ENCODE measurements at regions not wholly inside any gene's neighbourhood (a gene's known extent, or its start where the extent isn't known, plus 50 kb on each side); places are given as distances from the start of the nearest gene placed in this dataset.

- no peak for DNase-seq (ENCODE audit: low read depth, low spot score)
- Histone ChIP-seq H2AFZ (ENCODE audit: control insufficient read depth, low read length) (no peak overlapping the region), H3K27me3 (ENCODE audit: control insufficient read depth, extremely low read depth, insufficient read depth, low read length) (no peaks in the 10 kb centered on the region), H3K4me3 (ENCODE audit: control insufficient read depth in 2 of 3, extremely low read depth in 1 of 3, insufficient read depth in 2 of 3, low read depth in 1 of 3, low read length in 3 of 3) (no peak overlapping the region), H3K36me3 (ENCODE audit: control insufficient read depth in 2 of 2, extremely low read depth in 1 of 2, insufficient read depth in 2 of 2, low read length in 2 of 2) (no peaks in the 10 kb centered on the region), H3K79me2 (ENCODE audit: control insufficient read depth, insufficient read depth, low read length) (no peaks in the 10 kb centered on the region), H3K4me1 (ENCODE audit: control insufficient read depth, extremely low read depth, insufficient read depth, low read length) (peaks cover 12% of the 10 kb centered on the region), H3K9ac (ENCODE audit: control insufficient read depth, extremely low read depth, insufficient read depth, low read length) (no peak overlapping the region), H3K27ac (ENCODE audit: control insufficient read depth, insufficient read depth, low read length) (no peak overlapping the region), H3K4me2 (ENCODE audit: control insufficient read depth, extremely low read depth, insufficient read depth, low read depth, low read length) (no peak overlapping the region), H3K9me1 (ENCODE audit: control insufficient read depth, extremely low read depth, insufficient read depth, low read length) (no peaks in the 10 kb centered on the region), H3K9me3 (ENCODE audit: control insufficient read depth, low read depth, low read length) (no peaks in the 10 kb centered on the region), H4K20me1 (ENCODE audit: control insufficient read depth, extremely low read depth, insufficient read depth, low read length) (no peaks in the 10 kb centered on the region)
- FAIRE-seq: no peak
- dilution Hi-C loops (cut with MboI; ENCODE audit: extremely low pct_ligation_motif_present, low sequenced_read_pairs): no loop called here
- TF ChIP-seq CTCF (optimal IDR thresholded peaks at IDR 0.05 in 1 of 3, IDR thresholded peaks at IDR 0.05 in 1 of 3, conservative IDR thresholded peaks at IDR 0.05 in 1 of 3; ENCODE audit: extremely low read depth in 1 of 3, insufficient read depth in 2 of 3, low read length in 3 of 3): no peak
- no peak for TF ChIP-seq EZH2 (IDR thresholded peaks at IDR 0.05; ENCODE audit: low read length)
These were observed 115.3 kb upstream of the CXCR4 start for GRCh38 chr2:136233298-136233697.

- dilution Hi-C loops (cut with MboI; ENCODE audit: extremely low pct_ligation_motif_present, low sequenced_read_pairs): no loop called here
- H3K27me3 ChIP-seq (ENCODE audit: control insufficient read depth, extremely low read depth, insufficient read depth, low read length): no peaks in the 10 kb centered on the region
- peaks cover 12% of the 10 kb centered on the region for H3K4me1 ChIP-seq (ENCODE audit: control insufficient read depth, extremely low read depth, insufficient read depth, low read length)
- H3K36me3 ChIP-seq (ENCODE audit: control insufficient read depth in 2 of 2, extremely low read depth in 1 of 2, insufficient read depth in 2 of 2, low read length in 2 of 2): no peaks in the 10 kb centered on the region
- no peaks in the 10 kb centered on the region for H3K79me2 ChIP-seq (ENCODE audit: control insufficient read depth, insufficient read depth, low read length)
- no peak for FAIRE-seq
- H3K4me3 ChIP-seq (ENCODE audit: control insufficient read depth in 2 of 3, extremely low read depth in 1 of 3, insufficient read depth in 2 of 3, low read depth in 1 of 3, low read length in 3 of 3): no peak overlapping the region
- no peaks in the 10 kb centered on the region for H4K20me1 ChIP-seq (ENCODE audit: control insufficient read depth, extremely low read depth, insufficient read depth, low read length)
- no peaks in the 10 kb centered on the region for H3K9me1 ChIP-seq (ENCODE audit: control insufficient read depth, extremely low read depth, insufficient read depth, low read length)
- no peak overlapping the region for H3K27ac ChIP-seq (ENCODE audit: control insufficient read depth, insufficient read depth, low read length)
- no peak overlapping the region for H3K4me2 ChIP-seq (ENCODE audit: control insufficient read depth, extremely low read depth, insufficient read depth, low read depth, low read length)
- TF ChIP-seq CTCF (optimal IDR thresholded peaks at IDR 0.05 in 1 of 3, IDR thresholded peaks at IDR 0.05 in 1 of 3, conservative IDR thresholded peaks at IDR 0.05 in 1 of 3; ENCODE audit: extremely low read depth in 1 of 3, insufficient read depth in 2 of 3, low read length in 3 of 3): no peak
- no peak for TF ChIP-seq EZH2 (IDR thresholded peaks at IDR 0.05; ENCODE audit: low read length)
- H3K9me3 ChIP-seq (ENCODE audit: control insufficient read depth, low read depth, low read length): no peaks in the 10 kb centered on the region
- DNase-seq (ENCODE audit: low read depth, low spot score): no peak
- H3K9ac ChIP-seq (ENCODE audit: control insufficient read depth, extremely low read depth, insufficient read depth, low read length): no peak overlapping the region
- H2AFZ ChIP-seq (ENCODE audit: control insufficient read depth, low read length): no peak overlapping the region
These were observed 114.7 kb upstream of the CXCR4 start for GRCh38 chr2:136232456-136233172.

All from keratinocyte (primary cell).